ENCODE measurements at regions not wholly inside any gene's neighbourhood (a gene's known extent, or its start where the extent isn't known, plus 50 kb on each side); places are given as distances from the start of the nearest gene placed in this dataset.

- TF ChIP-seq POLR2AphosphoS5 (IDR thresholded peaks at IDR 0.05) (no peak), POLR2A (IDR thresholded peaks at IDR 0.05; ENCODE audit: low read depth) (no peak), CTCF (IDR thresholded peaks at IDR 0.05) (no peak), EP300 (IDR thresholded peaks at IDR 0.05) (no peak)
- Histone ChIP-seq H3K27me3 (no peaks in the 10 kb centered on the region), H3K9me3 (no peaks in the 10 kb centered on the region), H3K4me1 (no peaks in the 10 kb centered on the region), H3K27ac (replicated peaks in 1 of 4) (no peak overlapping the region), H3K4me3 (no peak overlapping the region), H3K36me3 (no peaks in the 10 kb centered on the region)
- intact Hi-C loops (cut with DNase I) = no loop called here
- DNase-seq (ENCODE audit: extremely low spot score) = no peak
- WGBS = 86% methylated on average over 2 of the region's 2 CpGs
Observed at GRCh38 chr9:28887188-28887884, 1314.1 kb upstream of the C9orf72 start.

DNA sequence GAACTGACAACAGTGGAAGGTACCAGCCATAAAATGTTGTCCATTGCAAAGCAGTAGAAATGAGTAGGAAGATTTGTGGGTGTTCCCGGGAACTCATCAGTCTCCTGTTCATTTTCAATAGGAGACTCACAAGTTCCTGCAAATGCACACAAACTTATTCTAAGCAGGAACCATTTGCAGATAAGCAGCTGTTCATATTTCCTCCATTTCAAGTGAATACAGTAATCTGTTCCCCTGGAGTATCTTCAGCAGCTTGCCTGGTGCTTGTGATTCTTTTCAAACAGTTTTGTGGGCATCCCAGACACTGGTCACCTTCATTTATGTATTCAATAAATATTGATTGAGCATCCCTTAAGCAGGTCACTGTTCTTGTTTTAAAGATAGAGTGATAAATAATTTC is 1315.5 kb upstream of the C9orf72 start:
- Histone ChIP-seq H3K27me3 (no peaks in the 10 kb centered on the region), H3K4me1 (no peaks in the 10 kb centered on the region), H3K4me3 (no peak overlapping the region), H3K36me3 (no peaks in the 10 kb centered on the region), H3K9me3 (no peaks in the 10 kb centered on the region), H3K27ac (replicated peaks in 1 of 4) (no peak overlapping the region)
- intact Hi-C loops (cut with DNase I) = no loop called here
- no peak for DNase-seq (ENCODE audit: extremely low spot score)
- no peak for TF ChIP-seq POLR2AphosphoS5 (IDR thresholded peaks at IDR 0.05)
- no peak for TF ChIP-seq CTCF (IDR thresholded peaks at IDR 0.05)
- no peak for TF ChIP-seq EP300 (IDR thresholded peaks at IDR 0.05)
- no peak for TF ChIP-seq POLR2A (IDR thresholded peaks at IDR 0.05; ENCODE audit: low read depth)
- 82% methylated on average over 1 of the region's 1 CpG for WGBS

- no peaks in the 10 kb centered on the region for H3K9me3 ChIP-seq
- H3K27me3 ChIP-seq = no peaks in the 10 kb centered on the region
- no peak for DNase-seq (ENCODE audit: extremely low spot score)
- H3K4me3 ChIP-seq = no peak overlapping the region
- 68% methylated on average over 1 of the region's 1 CpG for WGBS
- H3K36me3 ChIP-seq = no peaks in the 10 kb centered on the region
- no peaks in the 10 kb centered on the region for H3K4me1 ChIP-seq
- intact Hi-C loops (cut with DNase I) = no loop called here
- TF ChIP-seq POLR2A (IDR thresholded peaks at IDR 0.05; ENCODE audit: low read depth) = no peak
- no peak overlapping the region for H3K27ac ChIP-seq (replicated peaks in 1 of 4)
Observed at GRCh38 chr9:28892538-28892937, 1319.3 kb upstream of the C9orf72 start.

- no peak overlapping the region for H3K4me3 ChIP-seq
- intact Hi-C loops (cut with DNase I) = no loop called here
Observed at GRCh38 chr9:28899267-28899666, 1326.0 kb upstream of the C9orf72 start.

GRCh38 chr9:28899926-28900325 is 1326.6 kb upstream of the C9orf72 start:
- Histone ChIP-seq H3K36me3 (no peaks in the 10 kb centered on the region), H3K27me3 (no peaks in the 10 kb centered on the region), H3K27ac (replicated peaks in 1 of 4) (no peak overlapping the region), H3K9me3 (peaks cover 0 to 9% (median 3%) of the 10 kb centered on the region in 4 donors), H3K4me3 (no peak overlapping the region), H3K4me1 (no peaks in the 10 kb centered on the region)
- DNase-seq (ENCODE audit: extremely low spot score) = no peak
- 73% methylated on average over 5 of the region's 6 CpGs for WGBS
- TF ChIP-seq CTCF (IDR thresholded peaks at IDR 0.05) (no peak), EP300 (IDR thresholded peaks at IDR 0.05) (no peak), POLR2A (IDR thresholded peaks at IDR 0.05; ENCODE audit: low read depth) (no peak), POLR2AphosphoS5 (IDR thresholded peaks at IDR 0.05) (no peak)
- intact Hi-C loops (cut with DNase I) = no loop called here

More at GRCh38 chr9:28899267-28899666, 1326.0 kb upstream of the C9orf72 start:
- H3K4me1 ChIP-seq = no peaks in the 10 kb centered on the region
- H3K27me3 ChIP-seq = no peaks in the 10 kb centered on the region
- H3K9me3 ChIP-seq = peaks cover 0 to 9% (median 3%) of the 10 kb centered on the region in 4 donors
- H3K36me3 ChIP-seq = no peaks in the 10 kb centered on the region
- H3K27ac ChIP-seq (replicated peaks in 1 of 4) = no peak overlapping the region
- no peak for TF ChIP-seq POLR2A (IDR thresholded peaks at IDR 0.05; ENCODE audit: low read depth)
- no peak for TF ChIP-seq EP300 (IDR thresholded peaks at IDR 0.05)
- no peak for TF ChIP-seq POLR2AphosphoS5 (IDR thresholded peaks at IDR 0.05)
- no peak for TF ChIP-seq CTCF (IDR thresholded peaks at IDR 0.05)
- DNase-seq (ENCODE audit: extremely low spot score) = no peak

All from esophagus muscularis mucosa (tissue), 4 donors.